GM23338 (cell line): ENCODE measurements at regions not wholly inside any gene's neighbourhood (a gene's known extent, or its start where the extent isn't known, plus 50 kb on each side); places are given as distances from the start of the nearest gene placed in this dataset.
"Not testable (repeated sequence)": the region's sequence is repeated elsewhere in the genome, so short reads cannot be mapped to it uniquely, and the experiment has no call there.

Experiments
- CREB1 ChIP-seq: fragments of 250-450 bp; sonication (Bioruptor Pico); IDR thresholded peaks from 2 replicates; pipeline ENCODE4 v1.5.0; 2020; ENCODE audit warnings: low read depth, mild to moderate bottlenecking, moderate library complexity
- CTCF ChIP-seq, 2 experiments: fragments of 200-600 bp in 1 of 2; sonication (generic) in 1 of 2; conservative IDR thresholded peaks; 2 replicates each; pipeline versions ENCODE4 v1.5.1 to v1.6.1; 2016 to 2017; ENCODE audit warnings: antibody characterized with exemption in 2 of 2, low read depth in 2 of 2, mild to moderate bottlenecking in 2 of 2, moderate library complexity in 1 of 2
- EZH2 ChIP-seq: fragments of 200-600 bp; sonication (generic); IDR thresholded peaks from one replicate; pipeline ENCODE4 v1.8.0; 2017; ENCODE audit warnings: antibody characterized with exemption, mild to moderate bottlenecking, low read depth; ENCODE audit not compliant: unreplicated experiment
- EZH2phosphoT487 ChIP-seq: fragments of 200-600 bp; sonication (generic); IDR thresholded peaks from one replicate; pipeline ENCODE4 v1.8.1; 2018; ENCODE audit warnings: antibody characterized with exemption; ENCODE audit not compliant: unreplicated experiment
- JUNB ChIP-seq: IDR thresholded peaks from one replicate; pipeline ENCODE4 v1.6.1; 2016; ENCODE audit warnings: antibody characterized with exemption; ENCODE audit not compliant: unreplicated experiment
- NANOG ChIP-seq: IDR thresholded peaks from 2 replicates; pipeline ENCODE4 v1.6.1; 2016; ENCODE audit warnings: antibody characterized with exemption, borderline replicate concordance
- POLR2AphosphoS5 ChIP-seq: IDR thresholded peaks from 2 replicates; pipeline ENCODE4 v1.6.1; 2016; ENCODE audit warnings: antibody characterized with exemption, low read depth
- REST ChIP-seq: IDR thresholded peaks from one replicate; pipeline ENCODE4 v1.6.1; 2018; ENCODE audit warnings: antibody characterized with exemption; ENCODE audit not compliant: unreplicated experiment
- STAT1 ChIP-seq: IDR thresholded peaks from one replicate; pipeline ENCODE4 v1.6.1; 2016; ENCODE audit warnings: antibody characterized with exemption; ENCODE audit not compliant: unreplicated experiment
- ZNF331 ChIP-seq: fragments of 250-450 bp; sonication (Bioruptor Pico); IDR thresholded peaks from 2 replicates; pipeline ENCODE4 v1.5.0; 2020; ENCODE audit warnings: low read depth, mild to moderate bottlenecking, moderate library complexity
- TF ChIP-seq, protein P1 (sequence below): IDR thresholded peaks from 2 replicates; pipeline ENCODE4 v1.6.1; 2016; ENCODE audit warnings: antibody characterized with exemption

DNA sequence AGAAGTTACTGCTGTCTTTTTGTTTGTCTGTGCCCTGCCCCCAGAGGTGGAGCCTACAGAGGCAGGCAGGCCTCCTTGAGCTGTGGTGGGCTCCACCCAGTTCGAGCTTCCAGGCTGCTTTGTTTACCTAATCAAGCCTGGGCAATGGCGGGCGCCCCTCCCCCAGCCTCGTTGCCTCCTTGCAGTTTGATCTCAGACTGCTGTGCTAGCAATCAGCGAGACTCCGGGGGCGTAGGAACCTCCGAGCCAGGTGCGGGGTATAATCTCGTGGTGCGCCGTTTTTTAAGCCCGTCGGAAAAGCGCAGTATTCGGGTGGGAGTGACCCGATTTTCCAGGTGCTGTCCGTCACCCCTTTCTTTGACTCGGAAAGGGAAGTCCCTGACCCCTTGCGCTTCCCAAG, 335.6 kb downstream of the ADGRL2 start:
- TF ChIP-seq EZH2; CTCF (conservative IDR thresholded peaks at IDR 0.05; ENCODE audit: low read depth in 2 of 2); POLR2AphosphoS5; EZH2phosphoT487; REST; NANOG; CREB1; ZNF331 (CRISPR knock-in tag); JUNB; STAT1: not testable (repeated sequence)
- TF ChIP-seq, protein P1, sequence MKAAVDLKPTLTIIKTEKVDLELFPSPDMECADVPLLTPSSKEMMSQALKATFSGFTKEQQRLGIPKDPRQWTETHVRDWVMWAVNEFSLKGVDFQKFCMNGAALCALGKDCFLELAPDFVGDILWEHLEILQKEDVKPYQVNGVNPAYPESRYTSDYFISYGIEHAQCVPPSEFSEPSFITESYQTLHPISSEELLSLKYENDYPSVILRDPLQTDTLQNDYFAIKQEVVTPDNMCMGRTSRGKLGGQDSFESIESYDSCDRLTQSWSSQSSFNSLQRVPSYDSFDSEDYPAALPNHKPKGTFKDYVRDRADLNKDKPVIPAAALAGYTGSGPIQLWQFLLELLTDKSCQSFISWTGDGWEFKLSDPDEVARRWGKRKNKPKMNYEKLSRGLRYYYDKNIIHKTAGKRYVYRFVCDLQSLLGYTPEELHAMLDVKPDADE, result not testable (repeated sequence)
